Adrenal gland (tissue), 9 donors: ENCODE measurements at regions not wholly inside any gene's neighbourhood (a gene's known extent, or its start where the extent isn't known, plus 50 kb on each side); places are given as distances from the start of the nearest gene placed in this dataset.

Experiments used
- DNase-seq, 7 donors: peaks; one replicate each; pipeline ENCODE4 v3.0.0-alpha.2; 2019 to 2020
- H3K27ac ChIP-seq, 5 donors: fragments of 200-600 bp; sonication (generic) in 4 of 5; 1 replicate in 3 of 5; 2 replicates in 2 of 5; pipeline versions ENCODE4 v1.5.1 to v1.8.0; 2016 to 2020; ENCODE audit warnings: mild to moderate bottlenecking in 1 of 5
- H3K27me3 ChIP-seq: fragments of 200-600 bp; 2 replicates; pipeline ENCODE4 v1.8.0; 2021
- H3K36me3 ChIP-seq, 2 donors: fragments of 200-600 bp; replicated peaks in 1 of 2; 1 replicate in 1 of 2; 2 replicates in 1 of 2; pipeline versions ENCODE4 v1.5.1 to v1.8.0; 2018 to 2022
- H3K4me1 ChIP-seq, 2 donors: fragments of 200-600 bp; replicated peaks in 1 of 2; 1 replicate in 1 of 2; 2 replicates in 1 of 2; pipeline versions ENCODE4 v1.5.1 to v1.8.0; 2018 to 2021
- H3K4me3 ChIP-seq, 4 donors: fragments of 200-600 bp; sonication (generic) in 3 of 4; one replicate each; pipeline ENCODE4 v1.5.1; 2016 to 2018
- H3K9me3 ChIP-seq, 3 donors: fragments of 200-600 bp; sonication (generic) in 1 of 3; replicated peaks in 1 of 3; 1 replicate in 2 of 3; 2 replicates in 1 of 3; pipeline versions ENCODE4 v1.5.1 to v1.8.0; 2016 to 2021
- POLR2A ChIP-seq, 2 donors: fragments of 450-650 bp; IDR thresholded peaks; one replicate each; pipeline ENCODE4 v1.6.1; 2017; ENCODE audit warnings: antibody characterized with exemption in 2 of 2, mild to moderate bottlenecking in 2 of 2, moderate library complexity in 1 of 2
- WGBS, 4 donors: extraction: QIAGEN DNeasy Blood & Tissue Kit in 2 of 4; methylation state at CpG; one replicate each; pipeline versions ENCODE4 v1.1.5 to v1.1.7; 2013 to 2017; 5-methylcytosine and 5-hydroxymethylcytosine counted together
- intact Hi-C, 2 donors: fragments of 100-400 bp; cut with DNase I; formaldehyde crosslinking; loops; one replicate each; pipeline versions ENCODE4 v1.14.1 to v1.15.0; 2022 to 2023
- TF ChIP-seq, protein P1 (sequence below), 6 experiments: fragments of 450-650 bp in 4 of 6; fragments of 200-600 bp in 2 of 6; sonication (generic) in 1 of 6; IDR thresholded peaks; 1 replicate in 5 of 6; 2 replicates in 1 of 6; pipeline versions ENCODE4 v1.5.1 to v1.8.0; 2016 to 2021; ENCODE audit warnings: antibody characterized with exemption in 6 of 6, mild to moderate bottlenecking in 2 of 6, moderate library complexity in 1 of 6
- donor health status: healthy with polysubstance abuse.
- donor health status: Bipolar disorder and iron deficiency.
- donor health status: DM: yes; HTN: yes; CAD: no.
- donor health status: DM: no; HTN: no; CAD: no.
- donor health status: DM: no; HTN: no; CAD: no.

DNA sequence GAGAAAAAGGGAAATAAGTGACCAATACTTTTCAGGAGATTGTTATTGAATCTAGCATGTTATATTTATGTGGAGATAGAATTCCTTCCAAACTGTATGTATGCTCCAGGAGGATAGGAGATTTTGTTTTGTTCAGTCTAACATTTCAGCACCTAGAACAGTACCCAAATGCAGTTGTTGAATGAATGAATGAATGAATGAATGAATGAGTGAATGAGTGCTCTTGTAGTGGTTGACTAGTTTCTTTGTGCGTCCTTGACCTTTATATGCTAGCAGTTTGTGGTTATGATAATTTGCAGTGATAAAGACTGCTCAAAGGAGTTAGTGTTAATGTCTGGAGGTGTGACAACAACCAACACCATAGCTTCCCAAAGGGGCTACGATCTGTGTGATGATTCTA lies 663.5 kb upstream of the GOT2 start:
- Histone ChIP-seq H3K4me1 (no peaks in the 10 kb centered on the region), H3K4me3 (no peak overlapping the region), H3K9me3 (no peaks in the 10 kb centered on the region), H3K36me3 (no peaks in the 10 kb centered on the region), H3K27me3 (no peaks in the 10 kb centered on the region), H3K27ac (no peak overlapping the region)
- intact Hi-C loops: no loop called here
- TF ChIP-seq, protein P1, sequence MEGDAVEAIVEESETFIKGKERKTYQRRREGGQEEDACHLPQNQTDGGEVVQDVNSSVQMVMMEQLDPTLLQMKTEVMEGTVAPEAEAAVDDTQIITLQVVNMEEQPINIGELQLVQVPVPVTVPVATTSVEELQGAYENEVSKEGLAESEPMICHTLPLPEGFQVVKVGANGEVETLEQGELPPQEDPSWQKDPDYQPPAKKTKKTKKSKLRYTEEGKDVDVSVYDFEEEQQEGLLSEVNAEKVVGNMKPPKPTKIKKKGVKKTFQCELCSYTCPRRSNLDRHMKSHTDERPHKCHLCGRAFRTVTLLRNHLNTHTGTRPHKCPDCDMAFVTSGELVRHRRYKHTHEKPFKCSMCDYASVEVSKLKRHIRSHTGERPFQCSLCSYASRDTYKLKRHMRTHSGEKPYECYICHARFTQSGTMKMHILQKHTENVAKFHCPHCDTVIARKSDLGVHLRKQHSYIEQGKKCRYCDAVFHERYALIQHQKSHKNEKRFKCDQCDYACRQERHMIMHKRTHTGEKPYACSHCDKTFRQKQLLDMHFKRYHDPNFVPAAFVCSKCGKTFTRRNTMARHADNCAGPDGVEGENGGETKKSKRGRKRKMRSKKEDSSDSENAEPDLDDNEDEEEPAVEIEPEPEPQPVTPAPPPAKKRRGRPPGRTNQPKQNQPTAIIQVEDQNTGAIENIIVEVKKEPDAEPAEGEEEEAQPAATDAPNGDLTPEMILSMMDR (IDR thresholded peaks at IDR 0.05): no peak
- TF ChIP-seq POLR2A (IDR thresholded peaks at IDR 0.05): no peak
- WGBS, 4 donors: 57 to 83% (median 66%) methylated on average over 2 of the region's 2 CpGs
- no peak for DNase-seq

DNA sequence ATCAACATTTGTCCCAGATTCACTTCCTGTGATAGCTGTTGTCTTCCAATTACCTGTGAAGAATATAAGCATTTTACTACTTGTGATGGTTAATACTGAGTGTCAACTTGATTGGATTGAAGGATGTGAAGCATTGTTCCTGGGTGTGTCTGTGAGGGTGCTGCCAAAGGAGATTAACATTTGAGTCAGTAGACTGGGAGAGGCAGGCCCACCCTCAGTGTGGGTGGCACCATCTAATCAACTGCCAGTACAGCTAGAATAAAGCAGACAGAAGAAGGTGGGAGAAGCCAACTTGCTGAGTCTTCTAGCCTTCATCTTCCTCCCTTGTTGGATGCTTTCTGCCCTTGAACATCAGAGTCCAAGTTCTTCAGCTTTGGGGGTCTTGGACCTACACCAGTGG lies 660.4 kb upstream of the GOT2 start:
- Histone ChIP-seq H3K27ac (no peak overlapping the region), H3K4me3 (no peak overlapping the region), H3K27me3 (no peaks in the 10 kb centered on the region), H3K4me1 (no peaks in the 10 kb centered on the region), H3K9me3 (no peaks in the 10 kb centered on the region), H3K36me3 (no peaks in the 10 kb centered on the region)
- no peak for DNase-seq
- TF ChIP-seq, protein P1 (IDR thresholded peaks at IDR 0.05): no peak
- TF ChIP-seq POLR2A (IDR thresholded peaks at IDR 0.05): no peak
- intact Hi-C loops: no loop called here

DNA sequence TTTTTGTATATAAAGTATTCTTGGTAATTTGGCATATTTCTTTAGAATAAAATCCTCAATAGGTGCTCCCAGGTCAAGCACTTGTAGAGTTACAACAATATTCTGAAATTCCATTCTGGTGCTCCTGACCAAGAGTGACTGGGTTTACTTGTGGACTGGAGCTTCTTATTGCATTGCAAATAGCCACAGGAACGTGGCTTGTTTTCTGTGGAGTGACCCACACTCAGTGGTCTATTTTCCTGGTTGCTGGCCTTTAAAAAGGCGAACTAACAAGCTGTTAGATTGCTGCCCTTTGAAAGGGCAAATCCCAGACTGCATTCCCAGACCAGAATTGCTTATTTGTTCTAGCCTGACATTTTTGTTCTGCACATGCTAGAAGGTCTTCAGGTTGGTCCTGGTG lies 658.8 kb upstream of the GOT2 start:
- Histone ChIP-seq H3K36me3 (no peaks in the 10 kb centered on the region), H3K4me3 (no peak overlapping the region), H3K4me1 (no peaks in the 10 kb centered on the region), H3K27me3 (no peaks in the 10 kb centered on the region), H3K9me3 (no peaks in the 10 kb centered on the region), H3K27ac (no peak overlapping the region)
- TF ChIP-seq POLR2A (IDR thresholded peaks at IDR 0.05): no peak
- TF ChIP-seq, protein P1 (IDR thresholded peaks at IDR 0.05): no peak
- WGBS, 4 donors: 37 to 58% (median 49%) methylated on average over 2 of the region's 2 CpGs
- no peak for DNase-seq
- intact Hi-C loops: no loop called here

DNA sequence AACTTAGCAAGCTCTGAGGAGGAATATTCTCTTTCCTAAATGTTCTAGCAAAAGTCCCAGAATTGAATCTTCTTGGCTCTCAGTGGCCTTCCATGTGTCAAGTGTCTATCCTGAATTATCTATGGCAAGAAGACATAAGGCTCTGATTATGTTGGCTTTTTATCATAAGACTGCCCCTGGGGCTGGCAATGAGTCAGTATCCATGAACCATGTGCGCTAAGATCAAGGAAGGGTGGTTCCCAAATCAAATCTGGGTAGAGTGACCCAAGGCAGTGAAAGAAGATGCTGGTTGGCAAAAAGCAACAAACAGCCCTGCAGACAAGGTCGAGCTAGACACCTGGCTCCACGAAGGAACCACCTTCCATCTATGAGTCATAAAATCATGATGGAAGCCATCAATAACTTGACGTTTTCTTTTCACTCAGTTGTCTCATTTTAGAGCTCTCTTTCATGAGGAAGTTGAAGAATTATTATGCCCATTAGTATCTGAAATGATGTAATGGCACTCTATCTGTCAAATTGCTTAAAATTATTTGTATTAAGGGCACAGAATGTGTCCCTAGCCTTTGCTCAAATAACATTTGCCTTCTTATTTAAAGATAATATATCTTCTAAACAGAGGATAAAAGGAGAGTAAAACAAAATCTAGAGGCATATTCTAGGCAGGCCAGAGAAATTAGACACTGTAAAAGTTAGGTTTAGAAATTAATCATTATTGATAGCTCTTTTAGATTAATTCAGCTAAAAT lies 657.7 kb upstream of the GOT2 start:
- Histone ChIP-seq H3K9me3 (no peaks in the 10 kb centered on the region), H3K4me3 (no peak overlapping the region), H3K36me3 (no peaks in the 10 kb centered on the region), H3K27me3 (no peaks in the 10 kb centered on the region), H3K27ac (no peak overlapping the region), H3K4me1 (no peaks in the 10 kb centered on the region)
- 34 to 48% (median 42%) methylated on average over 4 of the region's 4 CpGs for WGBS, 4 donors
- no peak for DNase-seq
- TF ChIP-seq POLR2A (IDR thresholded peaks at IDR 0.05): no peak
- TF ChIP-seq, protein P1 (IDR thresholded peaks at IDR 0.05): no peak
- intact Hi-C loops: no loop called here
